GM10266 (cell line): ENCODE measurements at regions not wholly inside any gene's neighbourhood (a gene's known extent, or its start where the extent isn't known, plus 50 kb on each side); places are given as distances from the start of the nearest gene placed in this dataset.

Source experiments
- DNase-seq: peaks from one replicate; pipeline ENCODE4 v3.0.0; 2012; ENCODE audit errors: extremely low spot score
- CTCF ChIP-seq: IDR thresholded peaks from 2 replicates; pipeline ENCODE4 v1.5.1; 2012; ENCODE audit warnings: mild to moderate bottlenecking, low read depth; ENCODE audit not compliant: control insufficient read depth, insufficient read depth; ENCODE audit errors: missing control alignments

DNA sequence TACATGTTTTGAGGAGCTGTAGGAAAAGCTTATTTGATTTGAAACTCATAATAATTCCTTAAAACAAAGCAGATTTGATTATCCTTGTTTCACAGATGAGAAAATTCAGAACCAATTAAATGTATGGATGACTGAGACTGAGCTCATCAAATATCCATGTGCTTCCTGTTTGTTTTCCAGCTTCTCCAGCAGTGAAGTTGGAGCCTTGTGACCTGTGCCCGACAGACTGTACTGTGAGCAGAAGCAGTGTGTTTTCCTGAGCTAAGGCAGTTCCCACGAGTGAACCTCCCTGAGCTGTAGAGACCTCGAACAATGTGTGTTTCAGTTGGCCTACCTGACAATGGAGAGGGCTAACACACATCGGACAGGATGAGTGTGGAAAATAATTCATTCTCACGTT lies 599.5 kb upstream of the NRSN1 start:
- no peak for TF ChIP-seq CTCF
- DNase-seq, result no peak

DNA sequence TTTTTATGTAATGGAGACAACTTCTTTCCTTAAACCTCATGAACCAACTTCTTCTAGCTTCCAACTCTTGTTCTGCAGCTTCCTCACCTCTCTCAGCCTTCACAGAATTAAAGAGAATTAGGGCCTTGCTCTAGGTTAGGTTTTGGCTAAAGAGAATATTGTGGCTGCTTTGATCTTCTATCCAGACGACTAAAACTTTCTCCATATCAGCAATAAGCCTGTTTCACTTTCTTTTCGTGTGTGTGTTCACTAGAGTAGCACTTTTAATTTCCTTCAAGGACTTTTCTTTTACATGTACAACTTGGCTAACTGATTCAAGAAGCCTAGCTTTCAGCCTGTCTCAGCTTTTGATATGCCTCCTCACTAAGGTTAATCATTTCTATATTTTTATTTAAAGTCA lies 596.1 kb upstream of the NRSN1 start:
- TF ChIP-seq CTCF, result no peak
- DNase-seq, result no peak

DNA sequence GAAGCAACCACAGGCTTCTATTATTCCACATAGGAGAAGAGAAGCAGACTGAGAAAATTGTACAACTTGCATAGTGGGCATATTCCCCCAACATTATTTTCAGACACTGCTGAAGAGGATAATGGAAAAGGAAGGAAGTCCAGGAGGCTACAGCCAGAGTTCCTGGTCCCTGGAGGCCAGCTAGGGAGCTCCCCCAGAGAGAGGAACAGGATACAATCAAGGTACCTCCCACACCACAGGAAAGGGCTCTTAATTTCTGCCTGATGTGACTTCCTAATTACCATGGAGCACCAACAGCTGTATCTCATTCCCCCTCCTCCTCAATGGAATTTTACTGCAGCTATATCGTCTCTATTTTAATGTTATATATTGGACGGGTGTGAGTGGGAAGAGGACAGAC lies 594.3 kb upstream of the NRSN1 start:
- no peak for TF ChIP-seq CTCF
- DNase-seq, result no peak

DNA sequence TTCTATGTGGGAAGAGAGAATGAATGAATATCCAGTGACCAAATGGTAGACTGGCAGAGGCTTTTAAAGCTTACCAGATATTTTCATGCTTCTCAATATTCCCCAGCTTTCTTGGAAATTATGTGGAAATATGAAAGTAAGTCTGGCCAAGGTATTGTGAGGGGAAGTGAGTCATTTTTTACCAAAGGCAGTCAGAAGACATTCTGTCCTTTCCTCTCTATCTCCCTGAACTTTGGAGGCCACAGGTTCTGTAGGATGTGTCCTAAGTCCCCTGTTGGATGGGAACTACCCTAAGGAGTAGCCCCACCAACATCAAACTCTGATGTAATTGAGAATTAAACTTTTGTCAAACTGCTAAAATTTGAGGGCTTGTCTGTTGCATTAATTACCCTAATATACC lies 593.8 kb upstream of the NRSN1 start:
- no peak for DNase-seq
- no peak for TF ChIP-seq CTCF

GRCh38 chr6:23533311-23533710 lies 592.7 kb upstream of the NRSN1 start:
- DNase-seq, result no peak
- no peak for TF ChIP-seq CTCF

GRCh38 chr6:23533944-23534343 lies 592.1 kb upstream of the NRSN1 start:
- TF ChIP-seq CTCF, result no peak
- no peak for DNase-seq

GRCh38 chr6:23534351-23534750 lies 591.7 kb upstream of the NRSN1 start:
- no peak for DNase-seq
- TF ChIP-seq CTCF, result no peak
